Mammary epithelial cell (primary cell): ENCODE measurements at regions not wholly inside any gene's neighbourhood (a gene's known extent, or its start where the extent isn't known, plus 50 kb on each side); places are given as distances from the start of the nearest gene placed in this dataset.

Experiments used
- EZH2 ChIP-seq: IDR thresholded peaks from 2 replicates; pipeline ENCODE4 v1.6.1; 2012; ENCODE audit warnings: low read length, inconsistent platforms, borderline replicate concordance
- TF ChIP-seq, protein P1 (sequence below), 2 donors: IDR thresholded peaks in 1 of 2; conservative IDR thresholded peaks in 1 of 2; 2 replicates each; pipeline ENCODE4 v1.5.1; 2011 to 2012; ENCODE audit warnings: inconsistent platforms in 2 of 2, low read length in 2 of 2, mild to moderate bottlenecking in 2 of 2, control low read depth in 1 of 2, low read depth in 1 of 2; ENCODE audit not compliant: insufficient read depth in 1 of 2; ENCODE audit errors: extremely low read depth in 1 of 2

GRCh38 chr12:105736498-105736897 lies 402.3 kb downstream of the NUAK1 start:
- TF ChIP-seq, protein P1, sequence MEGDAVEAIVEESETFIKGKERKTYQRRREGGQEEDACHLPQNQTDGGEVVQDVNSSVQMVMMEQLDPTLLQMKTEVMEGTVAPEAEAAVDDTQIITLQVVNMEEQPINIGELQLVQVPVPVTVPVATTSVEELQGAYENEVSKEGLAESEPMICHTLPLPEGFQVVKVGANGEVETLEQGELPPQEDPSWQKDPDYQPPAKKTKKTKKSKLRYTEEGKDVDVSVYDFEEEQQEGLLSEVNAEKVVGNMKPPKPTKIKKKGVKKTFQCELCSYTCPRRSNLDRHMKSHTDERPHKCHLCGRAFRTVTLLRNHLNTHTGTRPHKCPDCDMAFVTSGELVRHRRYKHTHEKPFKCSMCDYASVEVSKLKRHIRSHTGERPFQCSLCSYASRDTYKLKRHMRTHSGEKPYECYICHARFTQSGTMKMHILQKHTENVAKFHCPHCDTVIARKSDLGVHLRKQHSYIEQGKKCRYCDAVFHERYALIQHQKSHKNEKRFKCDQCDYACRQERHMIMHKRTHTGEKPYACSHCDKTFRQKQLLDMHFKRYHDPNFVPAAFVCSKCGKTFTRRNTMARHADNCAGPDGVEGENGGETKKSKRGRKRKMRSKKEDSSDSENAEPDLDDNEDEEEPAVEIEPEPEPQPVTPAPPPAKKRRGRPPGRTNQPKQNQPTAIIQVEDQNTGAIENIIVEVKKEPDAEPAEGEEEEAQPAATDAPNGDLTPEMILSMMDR (conservative IDR thresholded peaks at IDR 0.05 in 1 of 2, IDR thresholded peaks at IDR 0.05 in 1 of 2; ENCODE audit: extremely low read depth in 1 of 2, insufficient read depth in 1 of 2, low read depth in 1 of 2, low read length in 2 of 2): no peak
- TF ChIP-seq EZH2: no peak
